H9 (cell line): ENCODE measurements at regions not wholly inside any gene's neighbourhood (a gene's known extent, or its start where the extent isn't known, plus 50 kb on each side); places are given as distances from the start of the nearest gene placed in this dataset.

ENCODE experiments used
- DNase-seq: peaks from one replicate; pipeline ENCODE4 v3.0.0-alpha.2; 2017
- H2AFZ ChIP-seq: one replicate; pipeline ENCODE4 v1.6.1; 2013; ENCODE audit warnings: mild to moderate bottlenecking, low read length, control low read depth, moderate library complexity
- H2AK5ac ChIP-seq: 2 replicates; pipeline ENCODE4 v1.6.1; 2013; ENCODE audit warnings: low read length, control low read depth, mixed read lengths; ENCODE audit not compliant: insufficient read length
- H2BK120ac ChIP-seq: one replicate; pipeline ENCODE4 v1.6.1; 2013; ENCODE audit warnings: low read depth, mild to moderate bottlenecking, low read length, control low read depth, inconsistent platforms; ENCODE audit not compliant: poor library complexity, severe bottlenecking
- H2BK12ac ChIP-seq: 2 replicates; pipeline ENCODE4 v1.6.1; 2013; ENCODE audit warnings: low read length, control low read depth, mixed read lengths, low read depth; ENCODE audit not compliant: insufficient read length
- H2BK15ac ChIP-seq: 2 replicates; pipeline ENCODE4 v1.6.1; 2013; ENCODE audit warnings: low read depth, low read length, control low read depth
- H2BK20ac ChIP-seq: one replicate; pipeline ENCODE4 v1.6.1; 2013; ENCODE audit warnings: low read depth, mild to moderate bottlenecking, low read length, control low read depth, inconsistent platforms; ENCODE audit not compliant: poor library complexity, severe bottlenecking
- H2BK5ac ChIP-seq: 2 replicates; pipeline ENCODE4 v1.6.1; 2013; ENCODE audit warnings: low read length, control low read depth, mixed read lengths; ENCODE audit not compliant: insufficient read length
- H3K14ac ChIP-seq: 2 replicates; pipeline ENCODE4 v1.6.1; 2013; ENCODE audit warnings: low read length, control low read depth; ENCODE audit not compliant: insufficient read depth
- H3K18ac ChIP-seq: 2 replicates; pipeline ENCODE4 v1.6.1; 2013; ENCODE audit warnings: low read depth, mild to moderate bottlenecking, mixed read lengths, low read length, control low read depth; ENCODE audit not compliant: insufficient read length
- H3K23ac ChIP-seq: 2 replicates; pipeline ENCODE4 v1.6.1; 2013; ENCODE audit warnings: low read length, control low read depth, mixed read lengths, low read depth; ENCODE audit not compliant: insufficient read length
- H3K23me2 ChIP-seq: 2 replicates; pipeline ENCODE4 v1.6.1; 2013; ENCODE audit warnings: low read depth, mild to moderate bottlenecking, mixed read lengths, low read length, control low read depth; ENCODE audit not compliant: insufficient read length, poor library complexity, severe bottlenecking
- H3K27ac ChIP-seq: 2 replicates; pipeline ENCODE4 v1.5.1; 2013; ENCODE audit warnings: low read length, control low read depth, mixed read lengths, low read depth; ENCODE audit not compliant: insufficient read length
- H3K27me3 ChIP-seq: 2 replicates; pipeline ENCODE4 v1.6.1; 2013; ENCODE audit warnings: low read length, control low read depth, inconsistent platforms; ENCODE audit not compliant: insufficient read depth
- H3K4ac ChIP-seq: 2 replicates; pipeline ENCODE4 v1.6.1; 2013; ENCODE audit warnings: low read depth, mild to moderate bottlenecking, control low read depth, inconsistent platforms, low read length, moderate library complexity
- H3K4me1 ChIP-seq: 2 replicates; pipeline ENCODE4 v1.6.1; 2013; ENCODE audit warnings: low read length, control low read depth, inconsistent platforms; ENCODE audit not compliant: insufficient read depth
- H3K4me2 ChIP-seq: 2 replicates; pipeline ENCODE4 v1.6.1; 2013; ENCODE audit warnings: low read length, control low read depth, mixed read lengths; ENCODE audit not compliant: insufficient read length, insufficient read depth
- H3K56ac ChIP-seq: 2 replicates; pipeline ENCODE4 v1.6.1; 2013; ENCODE audit warnings: low read depth, mild to moderate bottlenecking, mixed read lengths, low read length, control low read depth; ENCODE audit not compliant: insufficient read length
- H3K79me1 ChIP-seq: 2 replicates; pipeline ENCODE4 v1.6.1; 2013; ENCODE audit warnings: low read depth, mild to moderate bottlenecking, moderate library complexity, low read length, control low read depth, inconsistent platforms; ENCODE audit not compliant: insufficient read depth, poor library complexity, severe bottlenecking
- H3K79me2 ChIP-seq: 2 replicates; pipeline ENCODE4 v1.6.1; 2013; ENCODE audit warnings: low read length, control low read depth, inconsistent platforms; ENCODE audit not compliant: insufficient read depth
- H3K9ac ChIP-seq: 2 replicates; pipeline ENCODE4 v1.6.1; 2013; ENCODE audit warnings: low read length, control low read depth, mixed read lengths; ENCODE audit not compliant: insufficient read length; ENCODE audit errors: extremely low read depth
- H3K9me3 ChIP-seq: one replicate; pipeline ENCODE4 v1.6.1; 2013; ENCODE audit warnings: low read depth, low read length, inconsistent platforms; ENCODE audit not compliant: control insufficient read depth
- H3T11ph ChIP-seq: one replicate; pipeline ENCODE4 v1.6.1; 2013; ENCODE audit warnings: mild to moderate bottlenecking, low read length, control low read depth, inconsistent platforms
- H4K20me1 ChIP-seq: one replicate; pipeline ENCODE4 v1.6.1; 2013; ENCODE audit not compliant: control insufficient read depth, insufficient read length, insufficient read depth
- H4K5ac ChIP-seq: 2 replicates; pipeline ENCODE4 v1.6.1; 2013; ENCODE audit warnings: low read depth, mild to moderate bottlenecking, mixed read lengths, low read length, control low read depth; ENCODE audit not compliant: insufficient read length
- H4K8ac ChIP-seq: replicated peaks from 2 replicates; pipeline ENCODE4 v1.6.1; 2013; ENCODE audit warnings: low read length, control low read depth, mixed read lengths, low read depth; ENCODE audit not compliant: insufficient read length
- H4K91ac ChIP-seq: 2 replicates; pipeline ENCODE4 v1.6.1; 2013; ENCODE audit warnings: low read depth, mild to moderate bottlenecking, moderate library complexity, mixed read lengths, low read length, control low read depth; ENCODE audit not compliant: insufficient read length
- H3K27ac Mint-ChIP-seq, 3 experiments: 2 replicates in 2 of 3; 3 replicates in 1 of 3; pipeline ENCODE4 v1.8.0; 2020 to 2021; ENCODE audit warnings: mixed read lengths in 3 of 3, mild to moderate bottlenecking in 1 of 3, moderate library complexity in 1 of 3
- H3K27me3 Mint-ChIP-seq: 2 replicates; pipeline ENCODE4 v1.8.0; 2021; ENCODE audit warnings: low read depth, mild to moderate bottlenecking, moderate library complexity, mixed read lengths
- H3K36me3 Mint-ChIP-seq, 3 experiments: 2 replicates in 2 of 3; 3 replicates in 1 of 3; pipeline ENCODE4 v1.8.0; 2020 to 2021; ENCODE audit warnings: low read depth in 3 of 3, mixed read lengths in 3 of 3; ENCODE audit not compliant: insufficient read depth in 1 of 3
- H3K4me1 Mint-ChIP-seq, 2 experiments: 2 replicates each; pipeline ENCODE4 v1.8.0; 2020; ENCODE audit warnings: mixed read lengths in 2 of 2
- H3K4me3 Mint-ChIP-seq, 2 experiments: 2 replicates in 1 of 2; 3 replicates in 1 of 2; pipeline ENCODE4 v1.8.0; 2020 to 2021; ENCODE audit warnings: mild to moderate bottlenecking in 2 of 2, mixed read lengths in 2 of 2, moderate library complexity in 1 of 2
- H3K9me3 Mint-ChIP-seq, 2 experiments: 2 replicates in 1 of 2; 3 replicates in 1 of 2; pipeline ENCODE4 v1.8.0; 2020; ENCODE audit warnings: mild to moderate bottlenecking in 2 of 2, mixed read lengths in 2 of 2, moderate library complexity in 1 of 2
- WGBS: extraction: QIAGEN DNeasy Blood & Tissue Kit; methylation state at CpG from one replicate; pipeline ENCODE4 v1.1.7; 2013; ENCODE audit warnings: missing lambda C conversion rate, low lambda C conversion rate, mixed read lengths; ENCODE audit not compliant: insufficient read length; ENCODE audit errors: extremely low coverage; 5-methylcytosine and 5-hydroxymethylcytosine counted together
- TF ChIP-seq, protein P1 (sequence below): fragments of 200-600 bp; sonication (generic); conservative IDR thresholded peaks from 3 replicates; pipeline ENCODE4 v1.8.0; 2021; ENCODE audit warnings: antibody characterized with exemption, mild to moderate bottlenecking

DNA sequence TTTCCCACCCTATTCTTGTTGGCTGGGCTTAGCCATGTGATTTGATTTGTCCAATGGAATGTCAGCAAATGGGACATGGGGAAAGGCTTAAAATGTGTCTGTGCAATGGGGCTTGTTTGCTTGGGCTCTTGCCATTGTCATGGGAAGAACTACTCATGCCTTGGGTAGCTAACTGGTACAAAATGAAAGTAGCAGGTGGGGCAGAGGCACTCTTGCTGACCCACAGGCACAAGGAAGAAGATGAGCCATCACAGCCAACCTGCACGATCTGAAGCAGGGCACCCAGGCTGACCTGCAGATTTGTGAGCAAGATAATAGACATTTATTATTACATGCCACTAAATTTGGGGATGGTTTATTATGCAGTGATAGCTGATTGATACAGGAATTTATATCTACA lies 305.9 kb upstream of the CAMK1G start:
- Histone ChIP-seq H3K14ac (no peak overlapping the region), H2AFZ (no peak overlapping the region), H4K20me1 (no peaks in the 10 kb centered on the region), H3K18ac (no peak overlapping the region), H2BK12ac (no peak overlapping the region), H3K23ac (no peak overlapping the region), H3K27me3 (no peaks in the 10 kb centered on the region), H3K4me1 (no peaks in the 10 kb centered on the region), H3K56ac (no peak overlapping the region), H2BK20ac (no peak overlapping the region), H3K9ac (no peak overlapping the region), H4K5ac (no peak overlapping the region), H2BK5ac (no peak overlapping the region), H3K4me2 (no peak overlapping the region), H3K23me2 (no peaks in the 10 kb centered on the region), H4K8ac (no peak overlapping the region), H4K91ac (no peak overlapping the region), H2AK5ac (no peak overlapping the region), H3K27ac (no peak overlapping the region), H3K4ac (no peak overlapping the region), H3T11ph (no peak overlapping the region), H2BK15ac (no peak overlapping the region), H3K79me2 (no peaks in the 10 kb centered on the region), H3K79me1 (no peaks in the 10 kb centered on the region), H3K9me3 (no peaks in the 10 kb centered on the region), H2BK120ac (no peak overlapping the region)
- no peak for DNase-seq
- TF ChIP-seq, protein P1, sequence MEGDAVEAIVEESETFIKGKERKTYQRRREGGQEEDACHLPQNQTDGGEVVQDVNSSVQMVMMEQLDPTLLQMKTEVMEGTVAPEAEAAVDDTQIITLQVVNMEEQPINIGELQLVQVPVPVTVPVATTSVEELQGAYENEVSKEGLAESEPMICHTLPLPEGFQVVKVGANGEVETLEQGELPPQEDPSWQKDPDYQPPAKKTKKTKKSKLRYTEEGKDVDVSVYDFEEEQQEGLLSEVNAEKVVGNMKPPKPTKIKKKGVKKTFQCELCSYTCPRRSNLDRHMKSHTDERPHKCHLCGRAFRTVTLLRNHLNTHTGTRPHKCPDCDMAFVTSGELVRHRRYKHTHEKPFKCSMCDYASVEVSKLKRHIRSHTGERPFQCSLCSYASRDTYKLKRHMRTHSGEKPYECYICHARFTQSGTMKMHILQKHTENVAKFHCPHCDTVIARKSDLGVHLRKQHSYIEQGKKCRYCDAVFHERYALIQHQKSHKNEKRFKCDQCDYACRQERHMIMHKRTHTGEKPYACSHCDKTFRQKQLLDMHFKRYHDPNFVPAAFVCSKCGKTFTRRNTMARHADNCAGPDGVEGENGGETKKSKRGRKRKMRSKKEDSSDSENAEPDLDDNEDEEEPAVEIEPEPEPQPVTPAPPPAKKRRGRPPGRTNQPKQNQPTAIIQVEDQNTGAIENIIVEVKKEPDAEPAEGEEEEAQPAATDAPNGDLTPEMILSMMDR: no peak
- Mint-ChIP-seq H3K4me1 (peaks cover 0 to 5% of the 10 kb centered on the region in 2 experiments; a peak in 2 of 4 replicates), H3K36me3 (no peaks in the 10 kb centered on the region; a peak in 1 of 7 replicates), H3K27me3 (no peaks in the 10 kb centered on the region), H3K9me3 (peaks cover 0 to 4% of the 10 kb centered on the region in 2 experiments; a peak in 1 of 5 replicates), H3K4me3 (no peak overlapping the region), H3K27ac (no peak overlapping the region)
- no CpG with 5 or more reads among the region's 1 CpG for WGBS
